OCI-LY7 (cell line): ENCODE measurements at regions not wholly inside any gene's neighbourhood (a gene's known extent, or its start where the extent isn't known, plus 50 kb on each side); places are given as distances from the start of the nearest gene placed in this dataset.

ENCODE experiments used
- BruUV-seq: library from RNA; stranded (reverse); fragments of 400-500 nt; replicated peaks from 2 replicates; lab custom pipeline; 2021; lab: Mats Ljungman, UMichigan
- CTCF ChIA-PET: fragments of 300-600 bp; sonication (Branson Sonifier 250); formaldehyde crosslinking; loops from one replicate; lab custom pipeline; 2022; ENCODE audit warnings: antibody characterized with exemption; ENCODE audit not compliant: unreplicated experiment; lab: Charles Lee
- POLR2A ChIA-PET: fragments of 300-600 bp; sonication (Branson Sonifier 250); formaldehyde crosslinking; loops from one replicate; lab custom pipeline; 2022; ENCODE audit warnings: antibody characterized with exemption; lab: Charles Lee
- DNase-seq: peaks from one replicate; pipeline ENCODE4 v3.0.0-alpha.2; 2015; ENCODE audit warnings: low spot score
- H2AFZ ChIP-seq: fragments of 200-600 bp; sonication (generic), shearing (Covaris generic); 2 replicates; pipeline ENCODE4 v1.6.1; 2014; ENCODE audit warnings: mild to moderate bottlenecking, antibody characterized with exemption, low read length, moderate library complexity
- H3K27ac ChIP-seq: fragments of 200-600 bp; sonication (generic); 2 replicates; pipeline ENCODE4 v1.5.1; 2014; ENCODE audit warnings: mixed run types, low read depth, mild to moderate bottlenecking, moderate library complexity, low read length, inconsistent platforms; ENCODE audit not compliant: poor library complexity, severe bottlenecking
- H3K36me3 ChIP-seq: fragments of 200-600 bp; sonication (generic); 2 replicates; pipeline ENCODE4 v1.6.1; 2014; ENCODE audit warnings: mild to moderate bottlenecking, antibody characterized with exemption, low read length, moderate library complexity, mixed read lengths; ENCODE audit not compliant: insufficient read depth
- H3K4me1 ChIP-seq: fragments of 200-600 bp; sonication (generic); 2 replicates; pipeline ENCODE4 v1.5.1; 2014; ENCODE audit warnings: mild to moderate bottlenecking, low read length; ENCODE audit not compliant: insufficient read depth, poor library complexity, severe bottlenecking
- H3K4me2 ChIP-seq: fragments of 200-600 bp; sonication (generic); 2 replicates; pipeline ENCODE4 v1.6.1; 2014; ENCODE audit warnings: mild to moderate bottlenecking, low read length
- H3K4me3 ChIP-seq: fragments of 200-600 bp; sonication (generic); 2 replicates; pipeline ENCODE4 v1.5.1; 2014; ENCODE audit warnings: mild to moderate bottlenecking, low read depth, low read length; ENCODE audit not compliant: poor library complexity, severe bottlenecking
- H3K79me2 ChIP-seq: fragments of 200-600 bp; sonication (generic); 2 replicates; pipeline ENCODE4 v1.6.1; 2016; ENCODE audit warnings: low read depth, mild to moderate bottlenecking, low read length, moderate library complexity, mixed read lengths; ENCODE audit not compliant: insufficient read depth
- H3K9me2 ChIP-seq: fragments of 200-600 bp; sonication (generic); 2 replicates; pipeline ENCODE4 v1.6.1; 2016; ENCODE audit warnings: mild to moderate bottlenecking, low read length, mixed read lengths; ENCODE audit not compliant: insufficient read depth
- H3K9me3 ChIP-seq: fragments of 200-600 bp; sonication (generic); 2 replicates; pipeline ENCODE4 v1.6.1; 2014; ENCODE audit warnings: mild to moderate bottlenecking, mixed run types, low read length, mixed read lengths
- H4K20me1 ChIP-seq: fragments of 200-600 bp; sonication (generic); 2 replicates; pipeline ENCODE4 v1.6.1; 2014; ENCODE audit warnings: mild to moderate bottlenecking, antibody characterized with exemption, low read length, moderate library complexity, mixed read lengths; ENCODE audit not compliant: insufficient read depth
- EZH2phosphoT487 ChIP-seq: fragments of 200-600 bp; sonication (generic); IDR thresholded peaks from 2 replicates; pipeline ENCODE4 v1.6.1; 2018; ENCODE audit warnings: low read depth, borderline replicate concordance, mild to moderate bottlenecking, mixed run types, antibody characterized with exemption, low read length, moderate library complexity, mixed read lengths
- intact Hi-C: fragments of 100-400 bp; cut with micrococcal nuclease; formaldehyde crosslinking; loops from one replicate; pipeline ENCODE4 v1.10.0; 2022; ENCODE audit not compliant: unreplicated experiment
- TF ChIP-seq, protein P1 (sequence below): fragments of 200-600 bp; sonication (generic); conservative IDR thresholded peaks from 2 replicates; pipeline ENCODE4 v1.5.1; 2014; ENCODE audit warnings: mild to moderate bottlenecking, antibody characterized with exemption, low read length, moderate library complexity, mixed read lengths

- POLR2A ChIA-PET = no interaction called here
- Histone ChIP-seq H3K9me3 (no peaks in the 10 kb centered on the region), H3K4me2 (no peak overlapping the region), H3K79me2 (no peaks in the 10 kb centered on the region), H3K4me1 (no peaks in the 10 kb centered on the region), H3K36me3 (no peaks in the 10 kb centered on the region), H3K4me3 (no peak overlapping the region), H2AFZ (no peak overlapping the region), H3K9me2 (no peaks in the 10 kb centered on the region), H3K27ac (no peak overlapping the region), H4K20me1 (no peaks in the 10 kb centered on the region)
- no peak for TF ChIP-seq EZH2phosphoT487
- TF ChIP-seq, protein P1, sequence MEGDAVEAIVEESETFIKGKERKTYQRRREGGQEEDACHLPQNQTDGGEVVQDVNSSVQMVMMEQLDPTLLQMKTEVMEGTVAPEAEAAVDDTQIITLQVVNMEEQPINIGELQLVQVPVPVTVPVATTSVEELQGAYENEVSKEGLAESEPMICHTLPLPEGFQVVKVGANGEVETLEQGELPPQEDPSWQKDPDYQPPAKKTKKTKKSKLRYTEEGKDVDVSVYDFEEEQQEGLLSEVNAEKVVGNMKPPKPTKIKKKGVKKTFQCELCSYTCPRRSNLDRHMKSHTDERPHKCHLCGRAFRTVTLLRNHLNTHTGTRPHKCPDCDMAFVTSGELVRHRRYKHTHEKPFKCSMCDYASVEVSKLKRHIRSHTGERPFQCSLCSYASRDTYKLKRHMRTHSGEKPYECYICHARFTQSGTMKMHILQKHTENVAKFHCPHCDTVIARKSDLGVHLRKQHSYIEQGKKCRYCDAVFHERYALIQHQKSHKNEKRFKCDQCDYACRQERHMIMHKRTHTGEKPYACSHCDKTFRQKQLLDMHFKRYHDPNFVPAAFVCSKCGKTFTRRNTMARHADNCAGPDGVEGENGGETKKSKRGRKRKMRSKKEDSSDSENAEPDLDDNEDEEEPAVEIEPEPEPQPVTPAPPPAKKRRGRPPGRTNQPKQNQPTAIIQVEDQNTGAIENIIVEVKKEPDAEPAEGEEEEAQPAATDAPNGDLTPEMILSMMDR = no peak
- CTCF ChIA-PET = no interaction called here
- BruUV-seq = no TSS peak
- DNase-seq = no peak
- intact Hi-C loops = no loop called here
Measured at GRCh38 chr12:31220061-31220460, 105.9 kb downstream of the SINHCAF start.

DNA sequence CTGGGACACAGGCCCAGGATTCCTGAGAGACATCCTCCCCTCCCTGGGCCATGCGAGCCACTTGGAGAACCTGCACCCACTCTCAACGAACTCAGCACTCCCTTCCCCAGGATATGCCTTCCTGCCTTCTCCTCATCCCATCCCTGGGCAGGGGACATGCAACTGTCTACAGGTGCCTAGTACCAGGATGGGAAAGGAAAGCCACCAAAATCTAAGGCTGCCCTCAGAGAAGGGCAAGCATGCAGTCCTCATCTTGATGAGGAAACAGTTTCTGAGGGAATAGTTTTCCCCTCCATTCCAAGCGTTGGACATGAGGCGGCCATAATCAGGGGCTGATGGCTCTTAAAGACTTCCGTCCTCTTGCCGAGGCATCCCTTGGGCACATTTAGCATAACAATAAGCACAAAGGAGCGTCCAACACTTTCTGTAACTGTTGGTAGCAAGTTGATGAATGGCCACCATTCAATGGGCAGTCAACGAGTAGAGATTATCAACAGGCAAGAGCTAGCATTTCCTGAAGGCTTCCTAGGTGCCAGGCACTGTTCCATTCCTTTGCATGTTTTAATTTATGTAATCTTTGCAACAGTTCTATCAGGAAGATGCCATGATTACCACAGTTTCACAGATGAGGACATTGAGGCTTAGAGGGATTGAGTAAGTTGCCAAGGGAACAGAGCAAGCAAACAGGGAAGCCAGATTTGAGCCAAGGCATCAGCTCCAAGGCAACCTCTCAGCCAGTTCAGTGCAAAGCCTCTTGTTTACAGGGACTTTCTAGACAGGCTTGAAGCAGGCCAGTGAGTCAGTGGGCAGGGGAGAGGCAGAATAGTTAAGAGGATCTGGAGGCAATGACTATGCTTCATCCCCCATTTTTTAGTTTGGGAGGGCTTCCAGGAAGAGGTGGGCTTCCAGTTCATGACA, 105.1 kb downstream of the SINHCAF start:
- H3K4me3 ChIP-seq = no peak overlapping the region
- intact Hi-C loops = no loop called here
- H3K79me2 ChIP-seq = no peaks in the 10 kb centered on the region
- no peaks in the 10 kb centered on the region for H3K9me3 ChIP-seq
- ChIA-PET CTCF (no interaction called here), POLR2A (no interaction called here)
- H3K9me2 ChIP-seq = no peaks in the 10 kb centered on the region
- DNase-seq = no peak
- no peak overlapping the region for H2AFZ ChIP-seq
- no peaks in the 10 kb centered on the region for H3K36me3 ChIP-seq
- H4K20me1 ChIP-seq = no peaks in the 10 kb centered on the region
- no peak overlapping the region for H3K27ac ChIP-seq
- no peaks in the 10 kb centered on the region for H3K4me1 ChIP-seq
- BruUV-seq = no TSS peak
- no peak for TF ChIP-seq EZH2phosphoT487
- TF ChIP-seq, protein P1 = no peak
- H3K4me2 ChIP-seq = no peak overlapping the region

DNA sequence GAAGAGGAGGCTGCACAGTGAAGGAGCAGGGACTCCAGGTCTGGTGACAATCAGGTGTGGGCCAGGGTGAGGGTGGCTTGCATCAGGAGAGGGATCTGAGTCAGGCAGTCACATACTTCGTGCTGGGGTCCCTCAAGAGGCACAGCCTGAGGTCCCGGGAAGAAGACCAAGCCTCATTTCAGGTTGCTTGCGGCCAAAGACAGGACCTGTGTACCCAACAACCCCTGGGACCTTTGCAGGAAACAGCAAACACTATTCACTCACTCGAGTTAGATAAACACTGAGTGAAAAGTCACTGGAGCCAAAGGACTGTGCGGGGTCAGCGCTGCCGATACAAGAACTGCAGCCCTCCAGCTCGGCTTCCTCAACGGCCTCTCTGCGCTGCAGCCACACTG, 104.4 kb downstream of the SINHCAF start:
- Histone ChIP-seq H3K79me2 (no peaks in the 10 kb centered on the region), H2AFZ (no peak overlapping the region), H3K4me1 (no peaks in the 10 kb centered on the region), H3K4me2 (no peak overlapping the region), H3K36me3 (no peaks in the 10 kb centered on the region), H3K9me3 (no peaks in the 10 kb centered on the region), H3K9me2 (no peaks in the 10 kb centered on the region), H4K20me1 (no peaks in the 10 kb centered on the region), H3K27ac (no peak overlapping the region), H3K4me3 (no peak overlapping the region)
- ChIA-PET CTCF (no interaction called here), POLR2A (no interaction called here)
- no peak for DNase-seq
- TF ChIP-seq, protein P1 = no peak
- no peak for TF ChIP-seq EZH2phosphoT487
- no TSS peak for BruUV-seq
- intact Hi-C loops = no loop called here
